Muscle layer of duodenum (tissue), 2 donors: ENCODE measurements at regions not wholly inside any gene's neighbourhood (a gene's known extent, or its start where the extent isn't known, plus 50 kb on each side); places are given as distances from the start of the nearest gene placed in this dataset.
A peak's percentile ranks its signal among the peaks of the same experiment; 100 is the strongest.
"Not testable (repeated sequence)": the region's sequence is repeated elsewhere in the genome, so short reads cannot be mapped to it uniquely, and the experiment has no call there.

ENCODE experiments used
- H3K27ac ChIP-seq: one replicate; pipeline ENCODE4 v1.7.0; 2013; ENCODE audit warnings: mild to moderate bottlenecking, low read length
- H3K27me3 ChIP-seq: one replicate; pipeline ENCODE4 v1.7.0; 2013; ENCODE audit warnings: low read depth, mild to moderate bottlenecking, control low read depth, low read length
- H3K36me3 ChIP-seq, 2 donors: one replicate each; pipeline ENCODE4 v1.7.0; 2013; ENCODE audit warnings: low read length in 2 of 2, control low read depth in 1 of 2, mild to moderate bottlenecking in 1 of 2; ENCODE audit not compliant: insufficient read depth in 2 of 2, control insufficient read depth in 1 of 2
- H3K4me1 ChIP-seq, 2 donors: one replicate each; pipeline ENCODE4 v1.7.0; 2013; ENCODE audit warnings: low read length in 2 of 2, mild to moderate bottlenecking in 2 of 2, control low read depth in 1 of 2, moderate library complexity in 1 of 2; ENCODE audit not compliant: insufficient read depth in 2 of 2, control insufficient read depth in 1 of 2
- H3K4me3 ChIP-seq, 2 donors: one replicate each; pipeline ENCODE4 v1.7.0; 2013; ENCODE audit warnings: low read length in 2 of 2, low read depth in 1 of 2, mild to moderate bottlenecking in 1 of 2
- H3K9me3 ChIP-seq, 2 donors: one replicate each; pipeline ENCODE4 v1.7.0; 2013; ENCODE audit warnings: low read length in 2 of 2, control low read depth in 1 of 2, mild to moderate bottlenecking in 1 of 2; ENCODE audit not compliant: control insufficient read depth in 1 of 2
- donor health status: healthy.

GRCh38 chr10:31678575-31679516 lies 249.8 kb downstream of the ARHGAP12 start:
- Histone ChIP-seq H3K27me3 (no peaks in the 10 kb centered on the region), H3K4me3 (no peak overlapping the region), H3K4me1 (peaks cover 0 to 10% of the 10 kb centered on the region in 2 donors), H3K9me3 (peaks cover 5 to 24% of the 10 kb centered on the region in 2 donors), H3K27ac (no peak overlapping the region), H3K36me3 (no peaks in the 10 kb centered on the region)

- no peak overlapping the region for H3K4me3 ChIP-seq
- H3K27ac ChIP-seq, result no peak overlapping the region
- no peaks in the 10 kb centered on the region for H3K36me3 ChIP-seq
- no peaks in the 10 kb centered on the region for H3K27me3 ChIP-seq
- H3K9me3 ChIP-seq, result peaks cover 5 to 18% of the 10 kb centered on the region in 2 donors
- peaks cover 0 to 10% of the 10 kb centered on the region in 2 donors for H3K4me1 ChIP-seq
Observed at GRCh38 chr10:31678139-31678536, 250.5 kb downstream of the ARHGAP12 start.

- peaks cover 0 to 10% of the 10 kb centered on the region in 2 donors for H3K4me1 ChIP-seq
- H3K36me3 ChIP-seq, result no peaks in the 10 kb centered on the region
- no peaks in the 10 kb centered on the region for H3K27me3 ChIP-seq
- H3K27ac ChIP-seq, result no peak overlapping the region
- no peak overlapping the region for H3K4me3 ChIP-seq
- peaks cover 5 to 14% of the 10 kb centered on the region in 2 donors for H3K9me3 ChIP-seq
Observed at GRCh38 chr10:31677195-31678138, 251.2 kb downstream of the ARHGAP12 start.

- Histone ChIP-seq H3K36me3 (no peaks in the 10 kb centered on the region), H3K4me1 (peaks cover 0 to 10% of the 10 kb centered on the region in 2 donors), H3K27ac (no peak overlapping the region), H3K27me3 (no peaks in the 10 kb centered on the region), H3K9me3 (peaks cover 5 to 18% of the 10 kb centered on the region in 2 donors), H3K4me3 (no peak overlapping the region)
Observed at GRCh38 chr10:31675726-31676125, 252.9 kb downstream of the ARHGAP12 start.

GRCh38 chr10:31669357-31669756 lies 259.3 kb downstream of the ARHGAP12 start:
- Histone ChIP-seq H3K4me3 (no peak overlapping the region), H3K36me3 (no peaks in the 10 kb centered on the region), H3K27me3 (no peaks in the 10 kb centered on the region), H3K4me1 (no peaks in the 10 kb centered on the region), H3K9me3 (peaks cover 0 to 6% of the 10 kb centered on the region in 2 donors), H3K27ac (no peak overlapping the region)

GRCh38 chr10:31668326-31668725 lies 260.3 kb downstream of the ARHGAP12 start:
- H3K4me3 ChIP-seq, result no peak overlapping the region
- H3K9me3 ChIP-seq, result peaks cover 0 to 6% of the 10 kb centered on the region in 2 donors
- H3K27ac ChIP-seq, result peak overlapping the region; percentile 17

GRCh38 chr10:31665764-31666279 lies 262.8 kb downstream of the ARHGAP12 start:
- not testable (repeated sequence) for H3K4me3 ChIP-seq, H3K27me3 ChIP-seq, H3K36me3 ChIP-seq, H3K4me1 ChIP-seq, H3K27ac ChIP-seq, H3K9me3 ChIP-seq

More at GRCh38 chr10:31668326-31668725, 260.3 kb downstream of the ARHGAP12 start:
- no peaks in the 10 kb centered on the region for H3K36me3 ChIP-seq
- no peaks in the 10 kb centered on the region for H3K4me1 ChIP-seq
- H3K27me3 ChIP-seq, result no peaks in the 10 kb centered on the region

GRCh38 chr10:31664803-31665202 lies 263.8 kb downstream of the ARHGAP12 start:
- peaks cover 0 to 5% of the 10 kb centered on the region in 2 donors for H3K4me1 ChIP-seq
- no peaks in the 10 kb centered on the region for H3K27me3 ChIP-seq
- H3K9me3 ChIP-seq, result no peaks in the 10 kb centered on the region
- no peaks in the 10 kb centered on the region for H3K36me3 ChIP-seq
- no peak overlapping the region for H3K4me3 ChIP-seq
- H3K27ac ChIP-seq, result peak overlapping the region; percentile 12

GRCh38 chr10:31664071-31664470 lies 264.6 kb downstream of the ARHGAP12 start:
- not testable (repeated sequence) for H3K4me1 ChIP-seq, H3K4me3 ChIP-seq, H3K27ac ChIP-seq, H3K27me3 ChIP-seq, H3K9me3 ChIP-seq, H3K36me3 ChIP-seq

- Histone ChIP-seq H3K36me3 (no peaks in the 10 kb centered on the region), H3K27me3 (no peaks in the 10 kb centered on the region), H3K9me3 (no peaks in the 10 kb centered on the region), H3K4me1 (peaks cover 0 to 5% of the 10 kb centered on the region in 2 donors), H3K4me3 (no peak overlapping the region), H3K27ac (peak overlapping the region; percentile 17)
Observed at GRCh38 chr10:31660300-31660699, 268.3 kb downstream of the ARHGAP12 start.

- H3K4me3 ChIP-seq, result no peak overlapping the region
- H3K4me1 ChIP-seq, result peaks cover 0 to 5% of the 10 kb centered on the region in 2 donors
- no peaks in the 10 kb centered on the region for H3K27me3 ChIP-seq
- no peaks in the 10 kb centered on the region for H3K36me3 ChIP-seq
- H3K27ac ChIP-seq, result no peak overlapping the region
- H3K9me3 ChIP-seq, result no peaks in the 10 kb centered on the region
Observed at GRCh38 chr10:31659665-31660064, 269.0 kb downstream of the ARHGAP12 start.
